SIG-M5 treated with dmso at 0.1 percent for 504 hours (cell line): ENCODE measurements at regions not wholly inside any gene's neighbourhood (a gene's known extent, or its start where the extent isn't known, plus 50 kb on each side); places are given as distances from the start of the nearest gene placed in this dataset.
"Not testable (repeated sequence)": the region's sequence is repeated elsewhere in the genome, so short reads cannot be mapped to it uniquely, and the experiment has no call there.

Experiments
- DNase-seq: peaks from one replicate; lab custom pipeline; 2025; ENCODE audit not compliant: unreplicated experiment; lab: John Stamatoyannopoulos, UW

- no peak for DNase-seq
Measured at GRCh38 chr6:6810727-6811126, 222.2 kb downstream of the LY86 start.

GRCh38 chr6:6811128-6812009, 222.8 kb downstream of the LY86 start:
- DNase-seq = no peak

GRCh38 chr6:6812427-6812826, 223.9 kb downstream of the LY86 start:
- DNase-seq = no peak

- no peak for DNase-seq
Measured at GRCh38 chr6:6815732-6816131, 227.2 kb downstream of the LY86 start.

GRCh38 chr6:6816716-6817115, 228.2 kb downstream of the LY86 start:
- DNase-seq = no peak

- no peak for DNase-seq
Measured at GRCh38 chr6:6818078-6818639, 229.6 kb downstream of the LY86 start.

- no peak for DNase-seq
Measured at GRCh38 chr6:6820641-6821238, 232.2 kb downstream of the LY86 start.

- DNase-seq = no peak
Measured at GRCh38 chr6:6821639-6822261, 233.2 kb downstream of the LY86 start.

GRCh38 chr6:6823030-6823429, 234.5 kb downstream of the LY86 start:
- DNase-seq = no peak

GRCh38 chr6:6823568-6824224, 235.2 kb downstream of the LY86 start:
- DNase-seq = peak; percentile 4

- DNase-seq = no peak
Measured at GRCh38 chr6:6824381-6824780, 235.9 kb downstream of the LY86 start.

- DNase-seq = no peak
Measured at GRCh38 chr6:6825193-6825784, 236.8 kb downstream of the LY86 start.

GRCh38 chr6:6826095-6826901, 237.8 kb downstream of the LY86 start:
- DNase-seq = peak; percentile 9

GRCh38 chr6:6826961-6827360, 238.4 kb downstream of the LY86 start:
- DNase-seq = no peak

- no peak for DNase-seq
Measured at GRCh38 chr6:6829872-6830685, 241.6 kb downstream of the LY86 start.

GRCh38 chr6:6830686-6831063, 242.2 kb downstream of the LY86 start:
- not testable (repeated sequence) for DNase-seq

- DNase-seq = no peak
Measured at GRCh38 chr6:6832439-6832838, 243.9 kb downstream of the LY86 start.

GRCh38 chr6:6834356-6835222, 246.1 kb downstream of the LY86 start:
- DNase-seq = no peak

- DNase-seq = no peak
Measured at GRCh38 chr6:6835223-6835503, 246.6 kb downstream of the LY86 start.
